ENCODE measurements at regions not wholly inside any gene's neighbourhood (a gene's known extent, or its start where the extent isn't known, plus 50 kb on each side); places are given as distances from the start of the nearest gene placed in this dataset.

DNA sequence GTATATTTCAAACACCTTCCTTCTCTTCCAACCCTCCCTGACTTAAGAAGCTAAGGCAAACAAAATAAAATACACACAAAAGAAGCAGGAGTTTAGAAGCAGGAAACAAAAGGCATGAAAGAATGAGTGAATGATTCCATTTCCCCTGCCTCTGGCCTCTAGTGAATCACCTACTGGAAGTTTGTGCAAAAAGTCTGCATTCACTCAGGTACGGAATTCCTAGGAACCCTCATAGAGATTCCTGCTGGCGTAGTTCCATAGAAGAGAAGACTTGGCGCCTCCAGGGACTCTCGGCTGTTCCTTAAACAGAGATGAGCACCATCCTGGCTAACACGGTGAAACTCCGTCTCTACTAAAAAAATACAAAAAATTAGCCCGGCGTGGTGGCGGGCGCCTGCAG, 125.9 kb upstream of the TBL1X start:
- no peaks in the 10 kb centered on the region for H3K36me3 ChIP-seq (ENCODE audit: control insufficient read depth in 3 of 3, insufficient read depth in 2 of 3, low read depth in 1 of 3, low read length in 3 of 3)
- no peak overlapping the region for H3K27ac ChIP-seq (ENCODE audit: low read depth in 1 of 3, low read length in 2 of 3)
- H3K27me3 ChIP-seq (ENCODE audit: control insufficient read depth in 3 of 3, insufficient read depth in 3 of 3, low read length in 3 of 3), result no peaks in the 10 kb centered on the region
- H3K4me3 ChIP-seq (ENCODE audit: low read depth in 1 of 3, low read length in 3 of 3), result no peak overlapping the region
- H3K4me1 ChIP-seq (ENCODE audit: control insufficient read depth in 3 of 3, insufficient read depth in 2 of 3, low read depth in 1 of 3, low read length in 2 of 3), result peaks cover 0 to 4% (median 0%) of the 10 kb centered on the region in 3 donors
- no peaks in the 10 kb centered on the region for H3K9me3 ChIP-seq (ENCODE audit: control insufficient read depth in 2 of 2, insufficient read depth in 1 of 2, low read depth in 1 of 2, low read length in 1 of 2)
- FAIRE-seq (no peak), DNase-seq (no peak)
- whole genome bisulfite sequencing, 3 donors, result 92 to 98% (median 95%) methylated on average over 10 of the region's 10 CpGs

DNA sequence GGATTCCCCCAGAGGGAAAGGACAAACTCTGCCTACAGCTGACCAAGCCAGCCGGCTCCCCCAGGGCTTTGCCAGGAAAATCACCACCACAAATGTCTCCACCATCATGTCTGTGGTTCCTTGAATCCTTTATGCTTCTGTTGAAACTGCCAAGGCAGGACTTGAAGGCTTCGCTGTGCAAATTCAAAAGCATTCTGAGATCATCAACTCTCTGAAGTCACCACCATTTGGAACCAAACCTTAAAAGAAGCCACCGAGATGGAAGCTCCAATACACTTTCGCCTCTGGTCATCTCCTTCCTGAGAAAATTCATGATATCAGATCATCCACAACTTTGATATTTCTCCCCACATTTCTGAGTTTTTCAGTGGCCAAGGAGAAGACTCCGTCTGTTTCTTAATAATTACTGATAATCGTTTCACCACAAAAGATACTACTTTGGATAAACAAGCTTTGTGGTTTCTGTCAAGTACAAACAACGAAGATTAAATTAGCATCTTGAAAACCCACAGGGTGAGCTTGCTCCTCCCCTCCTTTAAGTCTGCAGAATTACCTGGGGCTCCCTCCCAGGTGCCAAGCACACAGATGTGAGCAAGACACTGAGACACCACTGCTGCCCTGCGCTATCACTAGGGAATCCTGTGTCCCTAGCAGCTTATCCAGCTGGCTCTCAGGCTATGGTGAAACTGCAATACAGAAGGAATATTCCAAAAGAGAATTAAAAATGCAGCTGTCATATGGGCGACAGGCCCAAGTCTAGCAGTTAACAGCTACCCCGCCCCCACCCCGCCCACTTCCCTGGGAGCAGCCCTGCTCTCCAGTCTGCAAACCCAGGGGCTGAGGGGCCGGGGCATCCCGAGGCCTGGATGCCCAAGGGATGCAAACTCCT, 125.0 kb upstream of the TBL1X start:
- Histone ChIP-seq H3K27ac (ENCODE audit: low read depth in 1 of 3, low read length in 2 of 3) (peak overlapping the region in 2 of 3 donors; percentile 75 to 84), H3K4me3 (ENCODE audit: low read depth in 1 of 3, low read length in 3 of 3) (no peak overlapping the region), H3K9me3 (ENCODE audit: control insufficient read depth in 2 of 2, insufficient read depth in 1 of 2, low read depth in 1 of 2, low read length in 1 of 2) (no peaks in the 10 kb centered on the region), H3K4me1 (ENCODE audit: control insufficient read depth in 3 of 3, insufficient read depth in 2 of 3, low read depth in 1 of 3, low read length in 2 of 3) (peaks cover 0 to 4% (median 0%) of the 10 kb centered on the region in 3 donors), H3K27me3 (ENCODE audit: control insufficient read depth in 3 of 3, insufficient read depth in 3 of 3, low read length in 3 of 3) (no peaks in the 10 kb centered on the region), H3K36me3 (ENCODE audit: control insufficient read depth in 3 of 3, insufficient read depth in 2 of 3, low read depth in 1 of 3, low read length in 3 of 3) (no peaks in the 10 kb centered on the region)
- FAIRE-seq (no peak), DNase-seq (peak in 1 of 2 donors; percentile 24)
- WGBS, 3 donors, result 46 to 73% (median 47%) methylated on average over 11 to 13 of the region's 13 CpGs

DNA sequence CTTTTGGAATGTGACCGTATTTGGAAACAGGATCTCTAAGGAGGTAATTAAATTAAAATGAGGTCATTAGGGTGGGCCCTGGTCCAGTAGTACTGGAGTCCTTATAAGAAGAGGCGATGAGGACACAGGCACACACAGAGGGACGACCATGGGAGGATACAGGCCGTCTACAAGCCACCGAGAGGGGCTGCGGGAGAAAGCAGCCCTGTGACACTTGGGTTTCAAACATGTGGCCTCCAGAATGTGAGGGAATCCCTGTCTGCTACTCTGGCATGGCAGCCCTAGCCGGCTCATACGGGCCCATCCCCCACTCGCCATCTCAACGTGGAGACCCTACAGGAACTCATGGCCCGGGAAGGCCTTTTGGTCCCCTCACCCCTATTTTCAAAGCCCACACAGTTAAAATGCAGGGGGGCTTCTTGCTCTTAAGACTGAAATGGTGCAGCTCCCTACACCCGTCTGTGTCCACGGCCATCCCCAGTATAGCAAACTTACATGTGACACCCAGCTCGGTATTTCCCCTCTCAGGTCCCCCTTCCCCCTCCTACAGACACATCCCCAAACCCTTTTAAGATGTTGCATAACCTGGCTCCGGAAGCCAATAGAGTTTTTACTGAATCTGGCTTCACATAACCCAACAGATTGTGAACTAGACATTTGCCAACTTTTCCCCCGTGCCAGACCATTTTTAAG, 124.1 kb upstream of the TBL1X start:
- H3K27ac ChIP-seq (ENCODE audit: low read depth in 1 of 3, low read length in 2 of 3), result peak overlapping the region; percentile 65 to 84 (median 75)
- no peaks in the 10 kb centered on the region for H3K27me3 ChIP-seq (ENCODE audit: control insufficient read depth in 3 of 3, insufficient read depth in 3 of 3, low read length in 3 of 3)
- FAIRE-seq (no peak), DNase-seq (peak in 1 of 2 donors; percentile 6)
- peaks cover 0 to 4% (median 0%) of the 10 kb centered on the region in 3 donors for H3K4me1 ChIP-seq (ENCODE audit: control insufficient read depth in 3 of 3, insufficient read depth in 2 of 3, low read depth in 1 of 3, low read length in 2 of 3)
- 29 to 46% (median 29%) methylated on average over 12 to 16 of the region's 16 CpGs for WGBS, 3 donors
- H3K9me3 ChIP-seq (ENCODE audit: control insufficient read depth in 2 of 2, insufficient read depth in 1 of 2, low read depth in 1 of 2, low read length in 1 of 2), result no peaks in the 10 kb centered on the region
- no peaks in the 10 kb centered on the region for H3K36me3 ChIP-seq (ENCODE audit: control insufficient read depth in 3 of 3, insufficient read depth in 2 of 3, low read depth in 1 of 3, low read length in 3 of 3)
- no peak overlapping the region for H3K4me3 ChIP-seq (ENCODE audit: low read depth in 1 of 3, low read length in 3 of 3)

DNA sequence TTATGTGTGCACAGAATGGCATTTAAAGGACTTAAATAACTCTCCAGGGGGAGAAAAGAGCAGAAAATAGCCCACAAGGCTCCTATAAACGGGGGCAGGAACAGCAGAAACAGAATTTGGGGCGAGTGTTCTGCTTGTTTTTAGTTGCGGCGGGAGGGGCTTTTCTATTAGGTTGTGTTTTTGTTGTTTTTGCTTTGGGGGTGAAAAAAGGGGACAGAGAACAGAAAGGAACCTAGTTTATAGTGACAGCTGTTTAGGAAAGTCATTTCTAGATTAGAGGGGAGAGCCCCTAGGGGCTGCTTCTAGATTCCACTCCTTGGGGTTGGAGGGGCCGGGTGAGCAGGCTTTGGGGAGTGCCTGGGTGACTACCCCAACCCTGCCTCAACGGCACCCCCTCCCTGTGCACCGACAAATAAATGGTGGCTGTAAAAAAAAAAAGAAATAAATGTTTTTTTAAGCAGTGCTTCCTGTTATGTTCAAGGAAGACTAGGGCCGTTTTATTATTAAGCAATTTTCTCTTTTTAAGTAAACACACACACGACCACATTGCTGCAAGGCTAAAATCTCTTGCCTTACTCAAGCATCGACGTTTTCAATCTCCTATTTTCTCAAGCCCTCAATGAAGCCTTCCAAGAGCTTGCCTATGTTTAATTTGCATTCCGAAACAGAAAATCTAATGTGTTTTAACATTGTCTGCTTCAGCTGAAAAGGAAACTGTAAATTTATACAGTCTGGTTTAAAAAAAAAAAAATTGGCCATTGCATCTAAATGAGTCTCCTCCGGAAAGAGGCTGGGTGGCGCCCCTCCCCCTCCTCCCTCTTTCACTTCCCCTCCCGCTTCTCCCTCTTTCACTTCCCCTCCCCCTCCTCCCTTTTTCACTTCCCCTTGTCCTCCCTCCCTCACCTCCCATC, 123.3 kb upstream of the TBL1X start:
- FAIRE-seq, result peak; percentile 62
- no peaks in the 10 kb centered on the region for H3K27me3 ChIP-seq (ENCODE audit: control insufficient read depth in 3 of 3, insufficient read depth in 3 of 3, low read length in 3 of 3)
- peak; percentile 39 to 49 for DNase-seq
- H3K4me3 ChIP-seq (ENCODE audit: low read depth in 1 of 3, low read length in 3 of 3), result peak overlapping the region in 1 of 3 donors; percentile 19
- H3K9me3 ChIP-seq (ENCODE audit: control insufficient read depth in 2 of 2, insufficient read depth in 1 of 2, low read depth in 1 of 2, low read length in 1 of 2), result no peaks in the 10 kb centered on the region
- peak overlapping the region; percentile 65 to 84 (median 75) for H3K27ac ChIP-seq (ENCODE audit: low read depth in 1 of 3, low read length in 2 of 3)
- WGBS, 3 donors, result 5 to 15% (median 13%) methylated on average over 14 to 15 of the region's 15 CpGs
- peaks cover 0 to 4% (median 0%) of the 10 kb centered on the region in 3 donors for H3K4me1 ChIP-seq (ENCODE audit: control insufficient read depth in 3 of 3, insufficient read depth in 2 of 3, low read depth in 1 of 3, low read length in 2 of 3)
- no peaks in the 10 kb centered on the region for H3K36me3 ChIP-seq (ENCODE audit: control insufficient read depth in 3 of 3, insufficient read depth in 2 of 3, low read depth in 1 of 3, low read length in 3 of 3)

DNA sequence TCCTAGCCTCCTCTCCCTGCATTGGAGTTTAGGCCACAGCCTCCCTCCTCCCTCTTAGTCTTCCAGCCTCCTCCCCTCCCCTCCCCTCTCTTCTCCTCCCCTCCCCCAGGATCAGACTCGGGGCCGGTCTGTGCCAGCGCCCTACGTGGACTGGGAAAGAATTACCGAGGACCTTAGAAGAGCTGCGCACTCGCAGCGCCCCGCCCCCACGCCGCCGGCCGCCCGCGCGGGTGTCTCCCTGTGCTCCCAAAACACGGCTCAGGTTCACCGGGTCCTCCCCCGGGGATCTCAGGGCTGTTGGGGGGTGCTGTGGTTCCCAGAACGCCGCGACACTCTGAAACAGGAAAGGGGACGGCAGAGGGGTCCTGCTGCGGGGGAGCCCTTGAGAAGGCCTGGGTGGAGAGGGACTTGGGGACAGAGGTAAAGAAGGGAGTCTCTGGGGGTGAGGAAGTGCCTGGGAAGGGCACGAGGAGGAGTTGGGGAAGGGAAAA, 122.3 kb upstream of the TBL1X start:
- H3K4me3 ChIP-seq (ENCODE audit: low read depth in 1 of 3, low read length in 3 of 3), result peak overlapping the region in 1 of 3 donors; percentile 12
- FAIRE-seq (no peak), DNase-seq (peak; percentile 73 to 79)
- WGBS, 3 donors, result 2 to 11% (median 6%) methylated on average over 24 to 25 of the region's 25 CpGs
- H3K27ac ChIP-seq (ENCODE audit: low read depth in 1 of 3, low read length in 2 of 3), result no peak overlapping the region
- H3K36me3 ChIP-seq (ENCODE audit: control insufficient read depth in 3 of 3, insufficient read depth in 2 of 3, low read depth in 1 of 3, low read length in 3 of 3), result no peaks in the 10 kb centered on the region
- no peaks in the 10 kb centered on the region for H3K9me3 ChIP-seq (ENCODE audit: control insufficient read depth in 2 of 2, insufficient read depth in 1 of 2, low read depth in 1 of 2, low read length in 1 of 2)
- H3K27me3 ChIP-seq (ENCODE audit: control insufficient read depth in 3 of 3, insufficient read depth in 3 of 3, low read length in 3 of 3), result no peaks in the 10 kb centered on the region
- peaks cover 0 to 4% (median 0%) of the 10 kb centered on the region in 3 donors for H3K4me1 ChIP-seq (ENCODE audit: control insufficient read depth in 3 of 3, insufficient read depth in 2 of 3, low read depth in 1 of 3, low read length in 2 of 3)

DNA sequence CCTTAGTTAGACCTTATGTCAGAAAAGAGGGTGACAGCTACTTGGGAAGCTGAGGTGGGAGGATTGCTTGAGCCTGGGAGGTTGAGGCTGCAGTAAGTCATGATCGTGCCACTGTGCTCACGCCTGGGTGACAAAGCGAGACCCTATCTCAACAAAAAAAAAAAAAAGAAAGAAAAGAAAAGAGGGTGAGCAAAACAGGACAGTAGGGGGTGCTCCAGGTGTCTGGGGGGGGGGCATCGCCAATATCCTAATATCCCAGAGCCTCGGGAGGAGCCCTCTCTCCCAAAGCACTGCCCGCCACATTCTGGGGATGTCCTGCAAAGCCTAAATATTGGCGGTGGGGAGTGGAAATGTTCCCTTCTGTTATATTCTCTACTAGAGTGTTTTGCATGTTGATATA, 120.9 kb upstream of the TBL1X start:
- 74 to 87% (median 86%) methylated on average over 7 of the region's 7 CpGs for WGBS, 3 donors
- no peak for FAIRE-seq
- Histone ChIP-seq H3K36me3 (ENCODE audit: control insufficient read depth in 3 of 3, insufficient read depth in 2 of 3, low read depth in 1 of 3, low read length in 3 of 3) (no peaks in the 10 kb centered on the region), H3K27ac (ENCODE audit: low read depth in 1 of 3, low read length in 2 of 3) (no peak overlapping the region), H3K27me3 (ENCODE audit: control insufficient read depth in 3 of 3, insufficient read depth in 3 of 3, low read length in 3 of 3) (no peaks in the 10 kb centered on the region), H3K4me1 (ENCODE audit: control insufficient read depth in 3 of 3, insufficient read depth in 2 of 3, low read depth in 1 of 3, low read length in 2 of 3) (peaks cover 0 to 4% (median 0%) of the 10 kb centered on the region in 3 donors), H3K9me3 (ENCODE audit: control insufficient read depth in 2 of 2, insufficient read depth in 1 of 2, low read depth in 1 of 2, low read length in 1 of 2) (no peaks in the 10 kb centered on the region), H3K4me3 (ENCODE audit: low read depth in 1 of 3, low read length in 3 of 3) (no peak overlapping the region)
- no peak for DNase-seq

DNA sequence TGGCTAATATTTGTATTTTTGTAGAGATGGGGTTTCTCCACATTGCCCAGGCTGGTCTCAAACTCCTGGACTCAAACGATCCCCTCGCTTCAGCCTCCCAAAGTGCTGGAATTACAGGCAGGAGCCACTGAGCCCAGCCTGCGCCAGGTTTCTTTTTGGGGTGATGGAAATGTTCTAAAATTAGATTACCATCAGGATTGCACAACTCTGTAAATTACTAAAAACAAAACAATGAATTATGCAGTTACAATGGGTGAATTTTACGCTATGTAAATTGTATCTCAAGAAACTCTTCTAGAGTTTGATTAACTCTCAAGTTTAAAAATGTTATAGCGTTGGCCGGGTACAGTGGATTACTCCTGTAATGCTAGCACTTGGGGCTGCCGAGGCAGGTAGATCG, 118.9 kb upstream of the TBL1X start:
- FAIRE-seq, result no peak

More for the DNA sequence above, 118.9 kb upstream of the TBL1X start:
- Histone ChIP-seq H3K36me3 (ENCODE audit: control insufficient read depth in 3 of 3, insufficient read depth in 2 of 3, low read depth in 1 of 3, low read length in 3 of 3) (no peaks in the 10 kb centered on the region), H3K4me3 (ENCODE audit: low read depth in 1 of 3, low read length in 3 of 3) (no peak overlapping the region), H3K9me3 (ENCODE audit: control insufficient read depth in 2 of 2, insufficient read depth in 1 of 2, low read depth in 1 of 2, low read length in 1 of 2) (no peaks in the 10 kb centered on the region), H3K27ac (ENCODE audit: low read depth in 1 of 3, low read length in 2 of 3) (no peak overlapping the region), H3K27me3 (ENCODE audit: control insufficient read depth in 3 of 3, insufficient read depth in 3 of 3, low read length in 3 of 3) (no peaks in the 10 kb centered on the region), H3K4me1 (ENCODE audit: control insufficient read depth in 3 of 3, insufficient read depth in 2 of 3, low read depth in 1 of 3, low read length in 2 of 3) (peaks cover 0 to 4% (median 0%) of the 10 kb centered on the region in 3 donors)
- no peak for DNase-seq
- WGBS, 3 donors, result 90 to 97% (median 92%) methylated on average over 8 of the region's 8 CpGs

Data from small intestine (tissue), 7 donors.